Psoas muscle (tissue), 7 donors: ENCODE measurements at regions not wholly inside any gene's neighbourhood (a gene's known extent, or its start where the extent isn't known, plus 50 kb on each side); places are given as distances from the start of the nearest gene placed in this dataset.
"Not testable (repeated sequence)": the region's sequence is repeated elsewhere in the genome, so short reads cannot be mapped to it uniquely, and the experiment has no call there.

Source experiments
- ATAC-seq, 4 donors: fragments of 200-7000 bp; cut with Tn5 transposase; one replicate each; pipeline ENCODE4 v1.9.1; 2020; ENCODE audit warnings: moderate library complexity in 3 of 4, mild to moderate bottlenecking in 2 of 4
- DNase-seq, 2 donors: peaks; one replicate each; pipeline ENCODE4 v3.0.0-alpha.2; 2020
- H3K27ac ChIP-seq: fragments of 200-600 bp; one replicate; pipeline ENCODE4 v1.8.0; 2022
- H3K27me3 ChIP-seq, 3 donors: fragments of 200-600 bp in 1 of 3; one replicate each; pipeline versions ENCODE4 v1.6.1 to v1.8.0; 2013 to 2022; ENCODE audit warnings: low read length in 2 of 3, mild to moderate bottlenecking in 2 of 3, moderate library complexity in 1 of 3; ENCODE audit not compliant: insufficient read depth in 3 of 3
- H3K36me3 ChIP-seq, 2 donors: fragments of 200-600 bp in 1 of 2; one replicate each; pipeline versions ENCODE4 v1.6.1 to v1.8.0; 2013 to 2022; ENCODE audit warnings: low read depth in 1 of 2, mild to moderate bottlenecking in 1 of 2, moderate library complexity in 1 of 2; ENCODE audit not compliant: insufficient read depth in 1 of 2
- H3K4me1 ChIP-seq: fragments of 200-600 bp; one replicate; pipeline ENCODE4 v1.8.0; 2022
- H3K4me3 ChIP-seq: fragments of 200-600 bp; one replicate; pipeline ENCODE4 v1.8.0; 2022; ENCODE audit warnings: mild to moderate bottlenecking
- H3K9me3 ChIP-seq: fragments of 200-600 bp; one replicate; pipeline ENCODE4 v1.8.0; 2022
- WGBS, 3 donors: extraction: QIAGEN DNeasy Blood & Tissue Kit; methylation state at CpG; one replicate each; pipeline versions ENCODE4 v1.1.6 to v1.1.7; 2013; 5-methylcytosine and 5-hydroxymethylcytosine counted together
- intact Hi-C, 2 donors: fragments of 100-400 bp; cut with DNase I; formaldehyde crosslinking; loops; one replicate each; pipeline versions ENCODE4 v1.11.0 to v1.14.2; 2022
- TF ChIP-seq, protein P1 (sequence below): fragments of 200-600 bp; IDR thresholded peaks from one replicate; pipeline ENCODE4 v1.8.0; 2022; ENCODE audit warnings: antibody characterized with exemption
- donor health status: healthy with polysubstance abuse.
- donor health status: DM: no; HTN: no; CAD: no; lungs with moderate emphysema.
- donor health status: Bipolar disorder and iron deficiency.
- donor health status: healthy.
- donor health status: DM: yes; HTN: yes; CAD: no.
- donor health status: DM: no; HTN: no; CAD: no.
- donor health status: DM: yes; HTN: yes; CAD: no.

DNA sequence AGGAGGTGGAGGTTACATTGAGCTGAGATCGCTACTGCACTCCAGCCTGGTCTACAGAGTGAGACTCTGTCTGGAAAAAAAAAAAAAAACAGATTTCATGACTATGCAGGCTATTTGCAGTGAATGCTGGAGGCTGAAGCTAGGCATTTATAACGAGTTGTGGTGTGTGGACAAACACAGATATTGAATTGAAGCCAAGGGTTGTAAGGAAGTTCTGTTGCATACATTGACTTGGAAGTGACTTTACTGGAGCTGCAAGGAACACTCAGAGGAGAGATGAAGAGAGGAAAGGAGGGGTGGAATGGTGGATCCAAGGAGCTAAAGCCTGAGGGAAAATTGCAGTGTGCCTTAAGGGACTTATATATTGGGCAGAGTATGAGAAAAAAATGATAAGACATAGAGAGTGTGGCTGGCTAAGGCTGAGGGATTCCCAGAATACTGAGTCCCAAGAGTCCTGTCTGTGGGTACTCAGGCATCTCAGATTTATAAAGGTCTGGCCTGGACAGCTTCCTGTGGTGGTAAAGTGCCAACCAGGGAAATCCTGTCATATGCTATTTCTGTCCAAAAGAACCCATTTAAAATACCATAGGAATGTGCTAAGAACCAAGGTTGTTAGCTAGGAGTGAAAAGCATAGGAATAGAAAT, 87.8 kb upstream of the GUCY1A1 start:
- H3K27ac ChIP-seq = no peak overlapping the region
- H3K27me3 ChIP-seq = no peaks in the 10 kb centered on the region
- no peaks in the 10 kb centered on the region for H3K36me3 ChIP-seq
- no peak overlapping the region for H3K4me3 ChIP-seq
- no peak for ATAC-seq
- intact Hi-C loops = no loop called here
- WGBS, 3 donors = 50 to 55% (median 51%) methylated on average over 2 of the region's 2 CpGs
- no peaks in the 10 kb centered on the region for H3K9me3 ChIP-seq
- no peaks in the 10 kb centered on the region for H3K4me1 ChIP-seq
- DNase-seq = no peak
- TF ChIP-seq, protein P1, sequence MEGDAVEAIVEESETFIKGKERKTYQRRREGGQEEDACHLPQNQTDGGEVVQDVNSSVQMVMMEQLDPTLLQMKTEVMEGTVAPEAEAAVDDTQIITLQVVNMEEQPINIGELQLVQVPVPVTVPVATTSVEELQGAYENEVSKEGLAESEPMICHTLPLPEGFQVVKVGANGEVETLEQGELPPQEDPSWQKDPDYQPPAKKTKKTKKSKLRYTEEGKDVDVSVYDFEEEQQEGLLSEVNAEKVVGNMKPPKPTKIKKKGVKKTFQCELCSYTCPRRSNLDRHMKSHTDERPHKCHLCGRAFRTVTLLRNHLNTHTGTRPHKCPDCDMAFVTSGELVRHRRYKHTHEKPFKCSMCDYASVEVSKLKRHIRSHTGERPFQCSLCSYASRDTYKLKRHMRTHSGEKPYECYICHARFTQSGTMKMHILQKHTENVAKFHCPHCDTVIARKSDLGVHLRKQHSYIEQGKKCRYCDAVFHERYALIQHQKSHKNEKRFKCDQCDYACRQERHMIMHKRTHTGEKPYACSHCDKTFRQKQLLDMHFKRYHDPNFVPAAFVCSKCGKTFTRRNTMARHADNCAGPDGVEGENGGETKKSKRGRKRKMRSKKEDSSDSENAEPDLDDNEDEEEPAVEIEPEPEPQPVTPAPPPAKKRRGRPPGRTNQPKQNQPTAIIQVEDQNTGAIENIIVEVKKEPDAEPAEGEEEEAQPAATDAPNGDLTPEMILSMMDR = no peak

DNA sequence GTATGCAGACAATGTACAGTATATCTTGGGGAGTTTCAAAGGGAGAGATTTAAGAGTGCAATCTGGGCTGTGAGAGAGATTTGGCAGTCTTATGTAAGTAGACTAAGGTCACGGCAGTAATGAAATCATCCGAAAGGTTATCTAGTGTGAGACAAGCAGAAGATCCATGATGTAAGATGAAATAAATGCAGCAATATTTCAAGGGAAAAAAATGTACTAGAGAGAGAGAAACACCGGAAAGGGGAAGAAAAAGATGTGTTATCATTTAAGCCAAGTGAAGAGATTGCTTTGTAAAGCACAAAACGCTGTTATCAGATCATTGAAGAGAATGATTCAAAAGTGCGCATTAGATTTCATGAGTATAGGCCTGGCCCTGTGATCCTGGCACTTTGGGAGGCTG, 88.4 kb upstream of the GUCY1A1 start:
- 54 to 71% (median 69%) methylated on average over 5 of the region's 5 CpGs for WGBS, 3 donors
- intact Hi-C loops = no loop called here
- Histone ChIP-seq H3K4me1 (no peaks in the 10 kb centered on the region), H3K36me3 (no peaks in the 10 kb centered on the region), H3K27ac (no peak overlapping the region), H3K4me3 (no peak overlapping the region), H3K27me3 (no peaks in the 10 kb centered on the region), H3K9me3 (no peaks in the 10 kb centered on the region)
- no peak for ATAC-seq
- TF ChIP-seq, protein P1 = no peak
- no peak for DNase-seq

DNA sequence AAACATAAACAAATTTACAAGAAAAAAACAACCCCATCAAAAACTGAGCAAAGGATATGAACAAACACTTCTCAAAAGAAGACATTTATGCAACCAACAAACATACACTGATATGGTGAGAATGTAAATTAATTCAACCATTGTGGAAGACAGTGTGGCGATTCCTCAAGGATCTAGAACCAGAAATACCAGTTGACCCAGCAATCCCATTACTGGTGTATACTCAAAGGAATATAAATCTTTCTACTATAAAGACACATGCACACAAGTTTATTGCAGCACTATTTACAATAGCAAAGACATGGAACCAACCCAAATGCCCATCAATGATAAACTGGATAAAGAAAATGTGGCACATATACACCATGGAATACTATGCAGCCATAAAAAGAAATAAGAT, 92.3 kb upstream of the GUCY1A1 start:
- H3K36me3 ChIP-seq, H3K9me3 ChIP-seq, DNase-seq, ATAC-seq, H3K27ac ChIP-seq, H3K4me1 ChIP-seq, H3K27me3 ChIP-seq, intact Hi-C loops, H3K4me3 ChIP-seq: not testable (repeated sequence)
- 41 to 97% (median 54%) methylated on average over 1 of the region's 1 CpG for WGBS, 3 donors

DNA sequence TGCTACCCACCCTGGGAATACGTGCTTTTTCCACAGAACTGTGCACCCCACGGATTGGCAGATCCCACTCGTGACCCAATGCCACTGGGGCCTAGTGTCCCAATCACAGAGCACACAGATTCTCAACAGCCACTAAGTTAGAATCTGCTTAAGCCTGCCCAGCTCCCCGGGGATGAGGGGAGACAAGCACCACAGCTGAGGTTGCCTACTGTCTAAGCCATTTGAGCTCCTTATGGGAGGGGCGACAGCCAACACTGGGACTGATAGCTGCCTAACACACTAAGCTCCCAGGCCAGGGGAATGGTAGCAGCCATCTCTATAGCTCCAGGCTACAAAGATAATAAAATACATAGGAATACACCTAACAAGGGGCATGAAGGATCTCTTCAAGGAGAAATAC, 93.5 kb upstream of the GUCY1A1 start:
- intact Hi-C loops = no loop called here
- TF ChIP-seq, protein P1 = no peak
- DNase-seq (no peak), ATAC-seq (no peak)
- 83 to 94% (median 88%) methylated on average over 5 of the region's 5 CpGs for WGBS, 3 donors
- no peaks in the 10 kb centered on the region for H3K27me3 ChIP-seq
- H3K36me3 ChIP-seq = no peaks in the 10 kb centered on the region
- no peaks in the 10 kb centered on the region for H3K4me1 ChIP-seq
- no peaks in the 10 kb centered on the region for H3K9me3 ChIP-seq
- no peak overlapping the region for H3K4me3 ChIP-seq
- no peak overlapping the region for H3K27ac ChIP-seq

DNA sequence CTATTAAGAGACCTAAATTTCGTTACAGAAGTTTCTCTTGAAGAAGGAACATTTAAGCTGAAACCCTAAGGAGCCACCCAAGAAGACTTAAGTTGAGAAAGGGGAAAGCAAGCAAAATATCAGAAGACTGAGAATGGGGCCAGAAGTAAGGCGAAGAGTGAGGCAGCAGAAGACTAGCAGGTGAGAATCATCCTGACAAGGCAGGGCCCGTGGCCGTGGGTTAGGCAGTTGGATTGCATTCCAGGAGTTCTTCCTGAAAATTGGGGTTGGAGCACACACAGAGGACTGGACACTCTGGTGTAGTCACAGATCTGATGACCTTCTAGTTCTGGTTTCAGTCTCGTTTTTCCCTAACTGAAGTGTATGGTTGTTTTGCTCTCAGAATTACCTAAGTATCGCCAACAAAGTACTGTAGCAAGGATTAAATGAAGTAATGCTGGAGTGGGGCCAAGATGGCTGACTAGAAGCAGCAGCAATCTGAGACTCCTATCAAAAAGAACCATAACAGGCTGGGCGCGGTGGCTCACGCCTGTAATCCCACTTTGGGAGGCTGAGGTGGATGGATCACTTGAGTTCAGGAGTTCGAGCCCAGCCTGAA, 94.4 kb upstream of the GUCY1A1 start:
- no peak for DNase-seq
- H3K9me3 ChIP-seq = no peaks in the 10 kb centered on the region
- WGBS, 3 donors = 76 to 84% (median 76%) methylated on average over 10 of the region's 10 CpGs
- intact Hi-C loops = no loop called here
- no peaks in the 10 kb centered on the region for H3K36me3 ChIP-seq
- no peaks in the 10 kb centered on the region for H3K27me3 ChIP-seq
- H3K4me3 ChIP-seq = no peak overlapping the region
- no peak overlapping the region for H3K27ac ChIP-seq
- no peak for ATAC-seq
- no peaks in the 10 kb centered on the region for H3K4me1 ChIP-seq
- TF ChIP-seq, protein P1 = no peak
